ENCODE measurements at regions not wholly inside any gene's neighbourhood (a gene's known extent, or its start where the extent isn't known, plus 50 kb on each side); places are given as distances from the start of the nearest gene placed in this dataset.

DNA sequence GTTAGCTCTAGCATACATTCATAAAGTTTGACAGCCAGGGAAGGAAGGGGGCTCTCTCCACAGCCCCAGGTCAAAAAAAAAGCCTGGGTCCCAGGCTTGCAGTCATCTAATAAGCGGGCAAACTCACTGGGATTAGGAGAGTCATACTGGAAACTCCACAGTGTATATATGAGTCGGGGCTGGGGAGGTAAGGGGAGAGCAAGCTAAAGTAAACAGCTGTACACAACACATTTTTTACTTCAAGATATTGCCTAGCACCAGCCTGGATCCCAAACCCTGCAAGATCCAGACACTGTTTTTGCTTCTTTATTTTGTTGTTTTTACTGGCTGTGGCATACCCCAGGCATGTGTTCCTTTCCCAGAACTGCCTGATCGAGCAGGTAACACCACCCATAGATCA lies 291.3 kb upstream of the TANK start:
- WGBS, 2 donors, result 48 to 62% methylated on average over 3 of the region's 3 CpGs
- Histone ChIP-seq H3K9me3 (no peaks in the 10 kb centered on the region), H3K4me1 (peaks cover 0 to 28% (median 8%) of the 10 kb centered on the region in 3 donors), H3K4me3 (no peak overlapping the region), H3K27ac (peak overlapping the region in 2 of 4 donors; percentile 41 to 49), H3K27me3 (no peaks in the 10 kb centered on the region), H3K36me3 (no peaks in the 10 kb centered on the region)
- no peak for TF ChIP-seq POLR2A (IDR thresholded peaks at IDR 0.05)
- TF ChIP-seq, protein P1, sequence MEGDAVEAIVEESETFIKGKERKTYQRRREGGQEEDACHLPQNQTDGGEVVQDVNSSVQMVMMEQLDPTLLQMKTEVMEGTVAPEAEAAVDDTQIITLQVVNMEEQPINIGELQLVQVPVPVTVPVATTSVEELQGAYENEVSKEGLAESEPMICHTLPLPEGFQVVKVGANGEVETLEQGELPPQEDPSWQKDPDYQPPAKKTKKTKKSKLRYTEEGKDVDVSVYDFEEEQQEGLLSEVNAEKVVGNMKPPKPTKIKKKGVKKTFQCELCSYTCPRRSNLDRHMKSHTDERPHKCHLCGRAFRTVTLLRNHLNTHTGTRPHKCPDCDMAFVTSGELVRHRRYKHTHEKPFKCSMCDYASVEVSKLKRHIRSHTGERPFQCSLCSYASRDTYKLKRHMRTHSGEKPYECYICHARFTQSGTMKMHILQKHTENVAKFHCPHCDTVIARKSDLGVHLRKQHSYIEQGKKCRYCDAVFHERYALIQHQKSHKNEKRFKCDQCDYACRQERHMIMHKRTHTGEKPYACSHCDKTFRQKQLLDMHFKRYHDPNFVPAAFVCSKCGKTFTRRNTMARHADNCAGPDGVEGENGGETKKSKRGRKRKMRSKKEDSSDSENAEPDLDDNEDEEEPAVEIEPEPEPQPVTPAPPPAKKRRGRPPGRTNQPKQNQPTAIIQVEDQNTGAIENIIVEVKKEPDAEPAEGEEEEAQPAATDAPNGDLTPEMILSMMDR (IDR thresholded peaks at IDR 0.05), result no peak
- no peak for DNase-seq
- intact Hi-C loops (cut with DNase I), result no loop called here

- 22 to 25% methylated on average over 2 of the region's 2 CpGs for WGBS, 2 donors
- DNase-seq, result no peak
- TF ChIP-seq, protein P1 (IDR thresholded peaks at IDR 0.05), result no peak
- TF ChIP-seq POLR2A (IDR thresholded peaks at IDR 0.05), result no peak
These were observed 290.8 kb upstream of the TANK start for GRCh38 chr2:160869411-160869810.

GRCh38 chr2:160870729-160871465 lies 289.3 kb upstream of the TANK start:
- 28 to 32% methylated on average over 6 of the region's 6 CpGs for WGBS, 2 donors
- TF ChIP-seq, protein P1 (IDR thresholded peaks at IDR 0.05), result no peak
- TF ChIP-seq POLR2A (IDR thresholded peaks at IDR 0.05), result no peak
- peaks cover 0 to 28% (median 8%) of the 10 kb centered on the region in 3 donors for H3K4me1 ChIP-seq
- no peak for DNase-seq
- no peaks in the 10 kb centered on the region for H3K36me3 ChIP-seq
- H3K27ac ChIP-seq, result peak overlapping the region in 3 of 4 donors; percentile 12 to 72 (median 46)
- intact Hi-C loops (cut with DNase I), result no loop called here
- H3K9me3 ChIP-seq, result no peaks in the 10 kb centered on the region
- H3K27me3 ChIP-seq, result no peaks in the 10 kb centered on the region
- H3K4me3 ChIP-seq, result peak overlapping the region in 1 of 4 donors; percentile 4

More at GRCh38 chr2:160869411-160869810, 290.8 kb upstream of the TANK start:
- Histone ChIP-seq H3K36me3 (no peaks in the 10 kb centered on the region), H3K9me3 (no peaks in the 10 kb centered on the region), H3K4me3 (no peak overlapping the region), H3K27ac (peak overlapping the region in 2 of 4 donors; percentile 41 to 72), H3K4me1 (peaks cover 0 to 28% (median 8%) of the 10 kb centered on the region in 3 donors), H3K27me3 (no peaks in the 10 kb centered on the region)
- intact Hi-C loops (cut with DNase I), result no loop called here

GRCh38 chr2:160871953-160872352 lies 288.3 kb upstream of the TANK start:
- Histone ChIP-seq H3K27ac (no peak overlapping the region), H3K27me3 (no peaks in the 10 kb centered on the region), H3K36me3 (no peaks in the 10 kb centered on the region), H3K4me1 (peaks cover 0 to 37% (median 8%) of the 10 kb centered on the region in 3 donors), H3K4me3 (no peak overlapping the region), H3K9me3 (no peaks in the 10 kb centered on the region)
- TF ChIP-seq, protein P1 (IDR thresholded peaks at IDR 0.05), result no peak
- TF ChIP-seq POLR2A (IDR thresholded peaks at IDR 0.05), result no peak
- WGBS, 2 donors, result 92% methylated on average over 7 of the region's 7 CpGs
- intact Hi-C loops (cut with DNase I), result no loop called here
- DNase-seq, result no peak

GRCh38 chr2:160876029-160876428 lies 284.2 kb upstream of the TANK start:
- Histone ChIP-seq H3K27ac (no peak overlapping the region), H3K4me1 (peaks cover 0 to 22% (median 4%) of the 10 kb centered on the region in 3 donors), H3K4me3 (no peak overlapping the region), H3K9me3 (no peaks in the 10 kb centered on the region), H3K36me3 (no peaks in the 10 kb centered on the region), H3K27me3 (no peaks in the 10 kb centered on the region)
- intact Hi-C loops (cut with DNase I), result no loop called here
- no peak for DNase-seq
- 30 to 69% methylated on average over 2 of the region's 2 CpGs for WGBS, 2 donors
- TF ChIP-seq, protein P1 (IDR thresholded peaks at IDR 0.05), result no peak
- TF ChIP-seq POLR2A (IDR thresholded peaks at IDR 0.05), result no peak

Data from esophagus squamous epithelium (tissue), 5 donors.